ENCODE measurements at regions not wholly inside any gene's neighbourhood (a gene's known extent, or its start where the extent isn't known, plus 50 kb on each side); places are given as distances from the start of the nearest gene placed in this dataset.

DNA sequence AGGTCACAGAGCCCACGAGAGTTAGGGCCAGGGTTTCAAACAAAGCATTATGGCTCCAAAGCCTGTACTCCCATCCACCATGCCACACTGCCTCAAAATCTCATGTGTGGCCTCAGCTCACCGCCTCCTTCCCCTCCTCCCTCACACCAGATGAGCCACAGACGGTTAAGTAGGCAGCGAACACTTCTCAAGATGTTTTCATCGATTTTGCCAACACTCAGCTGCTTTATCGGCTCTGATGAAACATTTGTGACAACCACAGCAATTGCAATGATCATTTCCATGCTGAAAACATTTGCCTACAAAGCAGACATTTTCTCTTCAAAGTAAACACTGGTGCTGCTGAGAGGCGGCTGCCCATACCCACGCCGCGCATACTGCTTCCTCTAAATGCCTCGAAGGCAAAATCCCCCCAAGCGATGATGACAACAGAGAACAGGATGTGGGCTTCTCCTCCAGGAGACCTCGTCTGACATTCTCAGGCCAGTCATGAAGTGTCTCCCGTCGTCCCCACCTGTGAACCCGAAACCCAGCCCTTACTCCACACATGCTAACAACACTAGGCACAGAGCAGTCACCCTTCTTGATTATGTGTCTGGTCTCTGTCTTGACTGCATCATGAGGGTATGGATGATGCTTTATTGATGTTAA lies 599.2 kb downstream of the SOX6 start:
- TF ChIP-seq EZH2 (IDR thresholded peaks at IDR 0.05; ENCODE audit: borderline replicate concordance, low read depth, low read length, poor library complexity, severe bottlenecking) (no peak), CTCF (conservative IDR thresholded peaks at IDR 0.05; ENCODE audit: low read depth, low read length) (no peak)
- ChIA-PET CTCF (no interaction called here), POLR2A (ENCODE audit: low non-redundant PET) (no interaction called here)
- Histone ChIP-seq H3K9me3 (ENCODE audit: low read depth, low read length, poor library complexity, severe bottlenecking) (no peaks in the 10 kb centered on the region), H3K4me3 (ENCODE audit: low read depth, low read length, poor library complexity, severe bottlenecking) (no peak overlapping the region), H3K4me1 (ENCODE audit: insufficient read depth, low read length, poor library complexity, severe bottlenecking) (no peaks in the 10 kb centered on the region), H3K36me3 (ENCODE audit: insufficient read depth, low read length, poor library complexity, severe bottlenecking) (no peaks in the 10 kb centered on the region), H3K27ac (ENCODE audit: low read depth, low read length, poor library complexity, severe bottlenecking) (no peak overlapping the region), H3K27me3 (replicated peaks; ENCODE audit: insufficient read depth, low read depth, low read length, poor library complexity) (peaks cover 4% of the 10 kb centered on the region)
- intact Hi-C loops (cut with micrococcal nuclease; ENCODE audit: unreplicated experiment): no loop called here
- no TSS peak for BruUV-seq (replicated peaks)
- no peak for DNase-seq (ENCODE audit: low spot score)

- no TSS peak for BruUV-seq (replicated peaks)
- intact Hi-C loops (cut with micrococcal nuclease; ENCODE audit: unreplicated experiment): no loop called here
- H3K4me3 ChIP-seq (ENCODE audit: low read depth, low read length, poor library complexity, severe bottlenecking): no peak overlapping the region
- ChIA-PET POLR2A (ENCODE audit: low non-redundant PET) (no interaction called here), CTCF (no interaction called here)
- no peak for DNase-seq (ENCODE audit: low spot score)
- no peaks in the 10 kb centered on the region for H3K4me1 ChIP-seq (ENCODE audit: insufficient read depth, low read length, poor library complexity, severe bottlenecking)
- H3K9me3 ChIP-seq (ENCODE audit: low read depth, low read length, poor library complexity, severe bottlenecking): no peaks in the 10 kb centered on the region
- H3K27ac ChIP-seq (ENCODE audit: low read depth, low read length, poor library complexity, severe bottlenecking): no peak overlapping the region
- TF ChIP-seq EZH2 (IDR thresholded peaks at IDR 0.05; ENCODE audit: borderline replicate concordance, low read depth, low read length, poor library complexity, severe bottlenecking) (no peak), CTCF (conservative IDR thresholded peaks at IDR 0.05; ENCODE audit: low read depth, low read length) (no peak)
- H3K27me3 ChIP-seq (replicated peaks; ENCODE audit: insufficient read depth, low read depth, low read length, poor library complexity): peaks cover 4% of the 10 kb centered on the region
- H3K36me3 ChIP-seq (ENCODE audit: insufficient read depth, low read length, poor library complexity, severe bottlenecking): no peaks in the 10 kb centered on the region
Observed at GRCh38 chr11:15758857-15759465, 597.4 kb downstream of the SOX6 start.

DNA sequence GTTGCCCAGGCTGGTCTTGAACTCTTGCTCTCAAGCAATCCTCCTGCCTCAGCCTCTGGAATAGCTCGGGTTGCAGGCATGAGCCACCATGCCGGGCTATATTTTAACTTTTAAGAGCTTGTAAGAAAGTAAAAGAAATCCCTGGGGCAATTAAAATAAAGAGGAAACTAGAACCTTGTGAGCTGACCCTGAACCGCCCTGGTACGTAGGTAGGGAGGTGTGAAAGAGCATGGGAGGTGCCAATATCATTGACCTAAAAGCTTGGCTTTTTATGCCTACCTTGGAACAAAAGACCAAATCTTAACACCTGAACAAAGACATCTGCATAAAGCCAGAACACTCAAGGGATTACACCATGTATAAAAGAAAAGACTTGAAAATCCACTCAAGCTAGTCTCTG lies 595.1 kb downstream of the SOX6 start:
- H3K27me3 ChIP-seq (replicated peaks; ENCODE audit: insufficient read depth, low read depth, low read length, poor library complexity): no peaks in the 10 kb centered on the region
- no peaks in the 10 kb centered on the region for H3K9me3 ChIP-seq (ENCODE audit: low read depth, low read length, poor library complexity, severe bottlenecking)
- ChIA-PET CTCF (no interaction called here), POLR2A (ENCODE audit: low non-redundant PET) (no interaction called here)
- DNase-seq (ENCODE audit: low spot score): no peak
- no peaks in the 10 kb centered on the region for H3K4me1 ChIP-seq (ENCODE audit: insufficient read depth, low read length, poor library complexity, severe bottlenecking)
- H3K27ac ChIP-seq (ENCODE audit: low read depth, low read length, poor library complexity, severe bottlenecking): no peak overlapping the region
- BruUV-seq (replicated peaks): no TSS peak
- intact Hi-C loops (cut with micrococcal nuclease; ENCODE audit: unreplicated experiment): no loop called here
- TF ChIP-seq CTCF (conservative IDR thresholded peaks at IDR 0.05; ENCODE audit: low read depth, low read length): no peak
- TF ChIP-seq EZH2 (IDR thresholded peaks at IDR 0.05; ENCODE audit: borderline replicate concordance, low read depth, low read length, poor library complexity, severe bottlenecking): no peak
- no peak overlapping the region for H3K4me3 ChIP-seq (ENCODE audit: low read depth, low read length, poor library complexity, severe bottlenecking)
- H3K36me3 ChIP-seq (ENCODE audit: insufficient read depth, low read length, poor library complexity, severe bottlenecking): no peaks in the 10 kb centered on the region
